Upper lobe of right lung (tissue), 1 donor: ENCODE measurements at regions not wholly inside any gene's neighbourhood (a gene's known extent, or its start where the extent isn't known, plus 50 kb on each side); places are given as distances from the start of the nearest gene placed in this dataset.

Source experiments
- ATAC-seq: fragments of 200-7000 bp; cut with Tn5 transposase; one replicate; pipeline ENCODE4 v1.9.1; 2020; ENCODE audit warnings: mild to moderate bottlenecking, moderate library complexity
- DNase-seq: peaks from one replicate; pipeline ENCODE4 v3.0.0-alpha.2; 2020
- H3K27ac ChIP-seq: fragments of 200-600 bp; one replicate; pipeline ENCODE4 v1.8.0; 2022
- H3K27me3 ChIP-seq: fragments of 200-600 bp; one replicate; pipeline ENCODE4 v1.8.0; 2022; ENCODE audit warnings: mild to moderate bottlenecking
- H3K36me3 ChIP-seq: fragments of 200-600 bp; one replicate; pipeline ENCODE4 v1.8.0; 2022
- H3K4me1 ChIP-seq: fragments of 200-600 bp; one replicate; pipeline ENCODE4 v1.8.0; 2022
- H3K4me3 ChIP-seq: fragments of 200-600 bp; one replicate; pipeline ENCODE4 v1.8.0; 2022; ENCODE audit warnings: mild to moderate bottlenecking
- H3K9me3 ChIP-seq: fragments of 200-600 bp; one replicate; pipeline ENCODE4 v1.8.0; 2022
- CTCF ChIP-seq: fragments of 200-600 bp; IDR thresholded peaks from one replicate; pipeline ENCODE4 v1.8.0; 2022; ENCODE audit warnings: antibody characterized with exemption
- intact Hi-C: fragments of 100-400 bp; cut with DNase I; formaldehyde crosslinking; loops from one replicate; pipeline ENCODE4 v1.11.0; 2022
- donor health status: DM: no; HTN: yes; CAD: no; lungs with severe emphysema.

- intact Hi-C loops = no loop called here
- Histone ChIP-seq H3K9me3 (no peaks in the 10 kb centered on the region), H3K36me3 (no peaks in the 10 kb centered on the region), H3K27me3 (no peaks in the 10 kb centered on the region), H3K27ac (no peak overlapping the region), H3K4me3 (no peak overlapping the region), H3K4me1 (no peaks in the 10 kb centered on the region)
- no peak for ATAC-seq
- DNase-seq = no peak
- TF ChIP-seq CTCF = no peak
Measured at GRCh38 chr1:83606416-83606955, 392.4 kb downstream of the TTLL7 start.

DNA sequence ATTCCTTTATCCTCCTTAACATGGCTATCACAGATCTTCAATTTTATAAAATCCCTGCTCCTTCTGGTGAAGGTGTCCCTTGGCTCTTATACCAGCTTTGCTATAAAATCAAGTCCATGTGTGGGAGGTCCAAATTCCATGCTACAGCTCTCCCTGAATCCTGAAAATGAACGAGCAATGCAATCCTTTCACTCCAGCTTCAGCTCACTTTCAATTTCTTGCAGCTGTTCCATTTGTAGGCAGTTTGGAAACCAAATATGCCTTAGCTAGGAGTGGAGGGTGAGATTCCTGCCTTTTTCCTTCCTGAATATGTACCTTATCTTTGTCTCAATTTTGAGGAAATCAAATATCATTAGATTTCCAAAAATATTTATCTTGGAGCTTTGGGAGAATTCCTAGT lies 402.6 kb downstream of the TTLL7 start:
- H3K27ac ChIP-seq = no peak overlapping the region
- peaks cover 5% of the 10 kb centered on the region for H3K4me1 ChIP-seq
- intact Hi-C loops = no loop called here
- ATAC-seq (no peak), DNase-seq (no peak)
- no peaks in the 10 kb centered on the region for H3K27me3 ChIP-seq
- H3K4me3 ChIP-seq = no peak overlapping the region
- no peaks in the 10 kb centered on the region for H3K9me3 ChIP-seq
- TF ChIP-seq CTCF = no peak
- no peaks in the 10 kb centered on the region for H3K36me3 ChIP-seq

- Histone ChIP-seq H3K4me3 (no peak overlapping the region), H3K36me3 (no peaks in the 10 kb centered on the region), H3K9me3 (no peaks in the 10 kb centered on the region), H3K27ac (no peak overlapping the region), H3K27me3 (no peaks in the 10 kb centered on the region), H3K4me1 (peaks cover 5% of the 10 kb centered on the region)
- DNase-seq = no peak
- no peak for TF ChIP-seq CTCF
- no peak for ATAC-seq
- intact Hi-C loops = no loop called here
Measured at GRCh38 chr1:83593073-83593472, 405.9 kb downstream of the TTLL7 start.

DNA sequence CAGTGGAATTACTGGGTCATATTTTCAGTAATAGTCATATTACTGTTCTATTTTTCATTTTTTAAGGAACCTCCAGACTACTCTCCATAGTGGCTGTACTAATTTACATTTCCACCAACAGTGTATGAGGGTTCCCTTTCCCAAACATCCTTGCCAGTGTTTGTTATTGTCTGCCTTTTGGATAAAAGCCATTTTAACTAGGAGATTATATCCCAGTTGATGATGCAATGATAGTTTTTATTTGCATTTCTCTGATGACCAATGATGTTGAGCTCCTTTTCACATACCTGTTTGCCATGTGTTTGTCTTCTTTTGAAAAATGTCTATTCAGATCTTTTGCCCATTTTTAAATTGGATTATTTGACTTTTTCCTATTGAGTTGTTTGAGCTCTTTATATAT lies 410.8 kb downstream of the TTLL7 start:
- no peaks in the 10 kb centered on the region for H3K9me3 ChIP-seq
- no peak for TF ChIP-seq CTCF
- DNase-seq (no peak), ATAC-seq (no peak)
- H3K27me3 ChIP-seq = no peaks in the 10 kb centered on the region
- H3K36me3 ChIP-seq = no peaks in the 10 kb centered on the region
- no peak overlapping the region for H3K4me3 ChIP-seq
- intact Hi-C loops = no loop called here
- no peak overlapping the region for H3K27ac ChIP-seq
- no peaks in the 10 kb centered on the region for H3K4me1 ChIP-seq

DNA sequence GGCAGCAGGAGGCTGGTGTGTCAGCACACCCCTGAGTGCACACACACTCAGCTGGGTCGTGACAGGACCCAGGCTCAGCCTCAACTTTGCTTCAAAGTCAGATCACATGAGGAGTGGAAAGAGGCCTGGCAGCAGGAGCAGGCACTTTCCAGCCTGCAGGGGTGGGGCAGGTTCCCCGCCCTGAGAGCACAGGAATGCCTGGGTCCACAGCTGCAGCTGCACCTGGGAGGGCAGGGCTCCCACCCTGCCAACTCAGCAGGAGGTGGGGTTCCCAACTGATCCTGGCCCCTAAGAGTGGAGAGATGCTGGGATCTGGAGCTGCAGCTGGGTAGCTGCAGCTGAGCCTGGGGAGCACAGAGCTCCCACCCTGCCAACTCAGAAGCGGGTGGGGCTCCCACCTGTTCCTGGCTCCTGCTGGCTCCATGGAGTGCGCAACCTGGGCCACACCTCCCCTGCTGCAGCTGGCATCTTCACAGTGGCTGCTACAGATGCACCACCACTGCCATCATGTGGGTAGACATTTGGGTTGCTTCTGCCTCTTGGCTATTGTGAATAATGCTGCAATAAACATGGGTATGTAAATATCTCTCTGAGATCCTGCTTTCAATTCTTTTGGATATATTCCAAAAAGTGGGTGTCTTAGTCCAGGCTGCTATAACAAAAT lies 415.4 kb downstream of the TTLL7 start:
- no peak for TF ChIP-seq CTCF
- Histone ChIP-seq H3K9me3 (no peaks in the 10 kb centered on the region), H3K4me1 (no peaks in the 10 kb centered on the region), H3K27me3 (no peaks in the 10 kb centered on the region), H3K36me3 (no peaks in the 10 kb centered on the region), H3K27ac (no peak overlapping the region), H3K4me3 (no peak overlapping the region)
- ATAC-seq (peak; percentile 71), DNase-seq (no peak)
- intact Hi-C loops = no loop called here

- Histone ChIP-seq H3K4me1 (no peaks in the 10 kb centered on the region), H3K9me3 (no peaks in the 10 kb centered on the region), H3K4me3 (no peak overlapping the region), H3K27me3 (no peaks in the 10 kb centered on the region), H3K27ac (no peak overlapping the region), H3K36me3 (no peaks in the 10 kb centered on the region)
- TF ChIP-seq CTCF = no peak
- ATAC-seq (no peak), DNase-seq (no peak)
- intact Hi-C loops = no loop called here
Measured at GRCh38 chr1:83581747-83582146, 417.2 kb downstream of the TTLL7 start.
